Stimulated activated CD4-positive, alpha-beta T cell treated with anti-CD3 and anti-CD28 coated beads, Interleukin-4, amount 100 ng/mL, for 48 hours (primary cell): ENCODE measurements at regions not wholly inside any gene's neighbourhood (a gene's known extent, or its start where the extent isn't known, plus 50 kb on each side); places are given as distances from the start of the nearest gene placed in this dataset.
"Not testable (repeated sequence)": the region's sequence is repeated elsewhere in the genome, so short reads cannot be mapped to it uniquely, and the experiment has no call there.

Experiments used
- DNase-seq, 2 donors: peaks; one replicate each; pipeline ENCODE4 v3.0.0-alpha.2; 2020; ENCODE audit warnings: low read depth in 2 of 2

DNA sequence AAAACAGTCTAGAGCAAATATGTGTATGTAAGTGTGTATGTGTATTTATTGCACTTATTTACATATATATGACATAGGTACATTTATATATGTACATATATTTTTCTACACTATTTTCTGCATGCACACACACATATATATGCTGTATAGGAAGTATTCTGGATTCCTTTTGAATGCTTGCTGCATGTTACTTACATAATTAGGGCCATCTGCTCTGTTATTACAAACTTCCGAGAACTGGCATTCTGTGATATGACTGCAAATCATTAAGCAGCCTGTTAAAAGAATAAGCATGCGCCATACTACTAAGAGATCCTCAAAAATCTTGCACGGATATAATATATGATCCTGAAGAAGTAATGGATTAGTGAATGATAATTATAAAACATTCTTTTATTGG lies 1157.6 kb upstream of the TENM3 start:
- no peak for DNase-seq

DNA sequence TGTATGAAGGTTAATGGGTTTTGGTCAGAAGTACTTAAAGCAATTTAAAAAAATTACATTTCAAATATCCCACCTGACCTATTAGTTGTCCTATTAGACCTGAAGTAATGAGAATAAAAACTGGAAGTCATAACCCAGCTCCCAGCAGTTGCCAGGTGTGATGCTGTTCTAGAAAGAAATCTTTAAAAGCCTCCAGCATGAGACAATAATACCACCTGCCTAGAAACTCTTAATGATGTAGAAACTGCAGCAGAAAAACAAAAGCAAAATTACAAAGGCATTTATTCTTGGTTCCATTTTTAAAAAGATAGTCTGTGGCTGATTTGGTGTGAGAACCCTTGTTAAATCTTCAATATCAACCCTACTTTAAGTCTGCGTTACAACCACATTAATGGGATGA lies 1137.7 kb upstream of the TENM3 start:
- DNase-seq: no peak

DNA sequence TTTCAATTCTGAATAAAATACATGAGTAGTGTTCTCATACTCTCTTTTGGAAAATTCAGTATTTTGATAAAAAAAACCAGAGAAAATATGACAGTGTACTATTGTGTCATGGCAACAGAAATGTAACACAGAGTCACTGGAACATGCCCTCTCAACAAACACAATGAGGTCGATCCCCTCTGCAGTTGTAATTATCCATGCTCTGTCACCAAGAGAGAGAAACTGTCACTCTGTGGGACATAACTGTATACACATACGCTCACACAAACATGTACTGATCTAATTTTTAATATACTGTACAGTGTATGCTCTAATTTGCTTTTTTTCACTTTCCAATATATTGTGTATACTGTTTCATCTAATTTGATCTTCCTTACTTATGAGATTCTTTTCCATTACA lies 1136.8 kb upstream of the TENM3 start:
- no peak for DNase-seq

DNA sequence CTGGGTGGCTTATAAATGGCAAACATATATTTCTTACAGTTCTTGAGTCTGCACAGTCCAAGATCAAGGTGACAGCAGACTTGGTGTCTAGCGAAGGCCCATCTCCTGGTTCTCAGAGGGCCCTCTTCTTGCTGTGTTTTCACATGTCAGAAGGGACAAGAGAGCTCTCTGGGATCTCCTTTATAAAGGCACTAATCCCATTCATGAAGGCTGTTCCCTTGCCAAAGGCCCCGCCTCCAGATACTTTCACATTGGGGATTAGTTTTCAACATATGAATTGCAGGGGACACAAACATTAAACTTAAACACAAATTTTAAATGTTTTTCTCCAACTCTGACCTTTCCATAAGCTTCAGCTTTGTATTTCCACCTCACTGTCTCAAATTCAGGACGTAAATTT lies 1135.0 kb upstream of the TENM3 start:
- no peak for DNase-seq

DNA sequence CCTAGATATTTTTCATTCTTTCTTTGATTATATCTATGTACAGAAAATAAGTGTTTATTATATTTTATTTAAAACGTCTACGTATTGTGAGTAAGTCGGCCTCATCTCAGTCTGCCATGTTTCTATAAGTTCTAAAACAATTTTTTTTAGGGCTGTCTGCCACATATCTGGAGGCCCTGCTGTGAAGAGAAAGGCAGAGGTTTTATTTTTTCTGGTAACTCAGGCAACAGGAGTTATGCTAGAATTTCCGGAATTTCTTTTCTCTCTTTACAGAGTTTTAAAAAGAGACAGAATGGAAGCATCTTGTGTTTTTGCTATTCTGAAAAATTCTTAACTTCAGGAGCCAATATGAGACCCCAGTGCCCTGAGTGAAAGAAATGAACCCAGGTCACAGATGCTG lies 1124.0 kb upstream of the TENM3 start:
- no peak for DNase-seq

DNA sequence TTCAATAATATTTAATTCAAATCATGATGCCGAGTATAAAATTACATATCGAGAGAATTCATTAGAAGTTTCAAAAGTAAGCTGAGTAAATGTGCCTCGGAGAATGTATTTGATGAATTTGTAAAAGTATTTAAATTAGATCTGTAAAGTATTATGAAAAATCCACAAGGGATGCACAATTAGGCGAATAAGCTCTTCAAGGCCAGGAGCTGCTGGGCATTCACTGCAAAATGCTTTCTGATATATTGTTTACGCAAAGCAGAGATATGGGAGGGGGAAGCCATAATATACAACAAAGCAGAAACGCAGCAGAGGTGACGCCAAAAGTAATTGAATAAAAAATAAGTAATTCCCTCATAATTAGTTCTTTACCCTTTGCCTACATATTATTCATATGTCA lies 1121.5 kb upstream of the TENM3 start:
- DNase-seq: no peak

DNA sequence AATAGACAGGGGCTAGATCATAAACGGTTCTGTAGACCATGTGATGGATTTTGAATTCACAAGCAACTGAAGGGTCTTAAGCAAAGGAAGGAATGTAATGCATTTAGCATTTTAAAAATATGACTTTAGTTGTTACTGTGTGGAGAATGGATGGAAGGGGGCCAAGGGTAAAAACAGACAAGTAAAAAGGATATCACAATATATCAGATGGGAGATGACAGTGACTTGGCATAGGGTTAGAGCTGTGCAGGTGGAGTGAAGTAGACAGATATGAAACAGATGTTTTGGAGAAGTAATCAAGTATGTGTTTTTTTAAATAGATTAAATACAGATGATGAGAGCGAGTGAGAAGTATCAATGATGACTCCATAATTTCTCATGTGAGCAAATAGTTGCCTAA lies 1116.0 kb upstream of the TENM3 start:
- DNase-seq: no peak

DNA sequence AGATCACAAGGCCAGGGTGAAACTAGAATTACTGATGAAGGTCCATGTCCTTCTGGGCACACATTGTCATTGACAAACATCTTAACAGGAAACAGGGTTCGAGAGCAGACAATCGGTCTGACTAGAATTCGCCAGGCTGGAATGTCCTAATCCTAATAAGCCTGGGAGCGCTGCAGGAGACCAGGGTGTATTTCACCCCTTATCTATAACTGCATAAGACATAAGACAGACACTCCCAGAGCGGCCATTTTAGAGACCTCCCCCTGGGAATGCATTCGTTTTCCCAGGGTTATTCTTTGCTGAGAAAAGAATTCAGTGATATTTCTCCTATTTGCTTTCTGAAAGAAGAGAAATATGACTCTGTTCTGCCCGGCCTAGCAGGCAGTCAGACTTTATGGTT lies 1112.9 kb upstream of the TENM3 start:
- DNase-seq: not testable (repeated sequence)

DNA sequence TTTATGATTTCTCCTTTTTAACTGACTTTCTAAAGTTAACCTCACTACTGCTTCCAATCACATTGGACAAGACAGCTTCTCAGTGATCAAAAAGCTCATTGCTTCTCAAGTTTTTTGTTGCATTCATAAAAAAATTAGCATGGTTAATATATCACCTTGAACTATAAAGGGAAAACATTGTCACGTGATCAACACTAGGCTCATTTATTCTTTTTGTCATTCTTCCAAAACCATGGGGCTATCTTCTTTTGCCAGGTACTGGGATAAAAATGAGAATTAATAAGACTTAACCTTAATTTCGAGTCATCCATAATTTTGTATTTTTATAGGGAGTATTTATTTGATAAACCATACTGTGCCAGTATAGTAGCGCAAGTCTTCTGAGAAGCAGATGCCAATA lies 1105.9 kb upstream of the TENM3 start:
- no peak for DNase-seq

DNA sequence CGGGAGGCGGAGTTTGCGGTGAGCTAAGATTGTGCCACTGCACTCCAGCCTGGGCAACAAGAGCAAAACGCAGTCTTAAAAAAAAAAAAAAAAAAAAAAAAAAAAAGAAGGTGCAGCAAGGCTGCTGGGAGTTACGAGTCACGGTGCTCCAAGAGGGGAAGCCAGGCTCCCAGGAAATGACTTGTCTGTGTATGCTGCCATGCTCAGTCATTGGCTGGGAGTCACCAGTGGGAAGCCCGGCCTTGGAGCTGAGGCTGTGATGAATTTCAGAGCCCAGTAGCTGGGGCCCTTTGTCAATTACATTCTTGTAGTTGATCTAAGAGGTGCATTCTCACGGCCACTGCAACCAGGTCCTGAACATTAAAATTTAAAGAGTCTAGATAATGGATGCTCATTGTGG lies 1105.1 kb upstream of the TENM3 start:
- DNase-seq: no peak

DNA sequence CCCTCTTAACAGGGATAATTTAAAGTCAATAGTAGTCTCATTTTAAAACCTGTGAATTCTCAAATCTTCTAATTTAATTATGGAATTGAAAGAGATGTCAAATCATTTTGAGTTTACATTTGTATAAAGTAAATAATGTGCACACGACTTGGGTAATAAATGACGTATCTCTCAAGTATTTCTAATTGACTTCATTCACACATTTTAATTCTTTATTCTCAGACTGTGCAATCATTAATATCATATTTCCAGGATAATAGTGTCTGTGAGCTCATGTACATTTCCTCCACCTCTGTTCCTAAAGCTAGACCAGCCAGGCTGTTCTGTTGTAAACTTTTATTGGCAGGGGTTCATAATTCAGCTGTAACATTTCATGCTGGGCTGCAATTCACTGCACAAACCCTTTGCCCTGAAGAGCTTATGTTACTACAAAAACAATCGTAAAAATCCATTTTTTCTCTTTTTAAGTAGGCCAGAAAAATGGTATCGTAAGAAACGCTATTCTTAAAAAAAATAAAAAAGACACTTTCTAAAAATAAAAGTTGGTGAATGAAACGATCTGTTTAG lies 1103.1 kb upstream of the TENM3 start:
- no peak for DNase-seq

DNA sequence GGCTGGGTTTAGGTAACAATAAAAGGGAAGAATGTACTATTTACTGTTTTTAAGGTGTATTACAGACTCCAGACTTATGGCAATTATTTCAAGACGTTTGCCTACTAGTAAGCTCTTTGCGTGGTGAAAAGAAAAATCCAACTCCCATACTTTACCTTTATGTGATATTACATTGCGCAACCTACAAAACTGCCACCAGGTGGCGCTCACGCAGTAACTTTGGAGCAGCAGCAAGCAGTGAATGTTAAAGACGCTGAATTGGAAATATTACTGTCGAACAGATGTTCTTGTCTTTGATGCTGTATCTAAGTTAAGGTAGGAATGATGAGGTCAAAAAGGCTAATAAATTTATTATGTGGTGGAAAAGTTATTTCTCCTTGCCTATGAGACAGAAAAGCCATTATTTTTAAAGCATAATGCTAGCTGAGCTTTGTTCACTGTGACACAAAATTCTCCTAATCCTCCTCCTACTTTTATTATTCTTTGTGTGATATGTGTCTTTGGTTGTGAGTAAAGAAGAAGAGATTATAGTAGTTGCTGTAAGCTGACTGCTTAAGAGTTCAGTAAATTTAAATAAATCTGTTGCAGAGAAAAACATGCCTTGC lies 1099.8 kb upstream of the TENM3 start:
- DNase-seq: peak; percentile 48 to 56

DNA sequence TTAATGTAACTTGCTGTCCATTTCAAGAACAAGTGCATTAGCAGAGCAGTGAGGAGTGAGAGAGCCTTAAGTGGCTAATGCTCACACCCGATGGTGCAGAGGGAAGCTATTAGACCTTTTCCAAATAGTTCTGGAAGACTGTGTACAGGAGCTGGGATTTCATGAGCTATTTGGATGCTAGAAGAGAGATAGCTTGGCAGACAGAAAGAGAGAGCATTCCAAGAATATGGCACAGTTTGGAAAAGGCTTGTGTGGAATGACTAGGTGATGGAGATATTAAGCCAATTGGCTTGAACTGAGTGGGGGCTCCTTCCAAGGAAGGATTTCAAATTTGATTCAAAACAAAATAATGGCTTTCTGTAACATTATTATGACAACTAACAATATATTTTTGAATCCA lies 1097.2 kb upstream of the TENM3 start:
- DNase-seq: no peak

DNA sequence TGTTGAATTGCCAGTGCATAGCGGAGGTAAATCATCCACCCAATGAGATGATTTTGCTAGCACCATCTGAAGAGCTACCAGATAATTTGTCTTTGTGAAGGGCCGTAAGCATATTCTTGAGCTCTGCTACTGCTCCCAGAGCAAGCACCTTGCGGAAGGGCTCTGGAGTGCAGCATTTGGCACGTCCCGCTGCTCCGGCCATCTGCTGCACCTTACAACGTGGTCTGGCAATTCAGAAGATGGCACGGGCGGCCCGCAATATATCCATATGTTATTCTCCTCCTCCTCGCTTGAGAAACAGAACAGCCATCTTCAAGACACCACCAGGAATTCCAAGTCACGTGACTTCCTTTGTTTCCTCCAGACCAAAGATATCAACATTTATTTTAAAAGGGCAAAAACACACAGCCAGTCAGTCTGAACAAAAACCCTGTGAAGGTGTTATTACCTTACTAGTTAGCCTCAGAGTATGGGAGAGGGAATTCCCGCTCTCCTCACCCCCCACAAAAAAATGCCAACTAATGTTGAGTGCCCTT lies 1095.7 kb upstream of the TENM3 start:
- no peak for DNase-seq

DNA sequence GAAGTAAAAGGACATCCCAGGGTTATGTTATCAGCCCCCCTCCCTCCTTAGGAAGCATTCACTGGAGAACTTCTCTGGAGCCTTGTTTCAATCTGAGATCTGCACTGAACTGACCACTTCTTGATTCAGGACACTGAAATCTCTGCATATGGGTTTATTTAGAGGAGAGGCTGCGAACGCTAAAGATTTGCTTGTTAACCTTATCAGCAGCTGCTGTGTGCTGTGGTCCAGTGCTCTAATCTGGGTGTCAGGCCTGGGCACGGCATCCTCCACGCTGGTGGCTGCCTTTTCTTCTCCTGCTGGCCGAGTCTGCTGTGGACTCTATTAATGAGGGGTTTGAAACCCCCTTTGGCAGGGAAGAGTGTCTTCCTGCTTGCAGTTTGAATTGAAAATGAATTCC lies 1094.7 kb upstream of the TENM3 start:
- DNase-seq: no peak

DNA sequence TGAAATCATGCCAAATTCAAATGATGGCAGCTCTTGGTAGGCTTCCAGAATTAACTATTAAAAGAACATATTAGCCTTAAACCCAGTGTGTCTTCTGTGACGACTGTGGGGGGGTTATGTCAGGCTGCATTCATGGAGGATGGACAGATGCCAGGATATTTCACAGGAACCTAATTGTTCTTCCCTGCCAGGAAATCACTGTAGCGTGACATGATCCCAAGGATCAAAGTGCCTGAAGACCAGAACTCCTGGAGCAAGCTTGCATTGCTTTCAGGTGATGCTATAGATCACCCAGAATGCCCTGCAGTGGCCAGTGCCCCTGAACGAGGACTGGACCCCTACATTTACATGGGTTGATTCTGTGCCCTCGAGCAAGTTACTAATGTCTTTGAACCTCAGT lies 1093.0 kb upstream of the TENM3 start:
- DNase-seq: no peak

DNA sequence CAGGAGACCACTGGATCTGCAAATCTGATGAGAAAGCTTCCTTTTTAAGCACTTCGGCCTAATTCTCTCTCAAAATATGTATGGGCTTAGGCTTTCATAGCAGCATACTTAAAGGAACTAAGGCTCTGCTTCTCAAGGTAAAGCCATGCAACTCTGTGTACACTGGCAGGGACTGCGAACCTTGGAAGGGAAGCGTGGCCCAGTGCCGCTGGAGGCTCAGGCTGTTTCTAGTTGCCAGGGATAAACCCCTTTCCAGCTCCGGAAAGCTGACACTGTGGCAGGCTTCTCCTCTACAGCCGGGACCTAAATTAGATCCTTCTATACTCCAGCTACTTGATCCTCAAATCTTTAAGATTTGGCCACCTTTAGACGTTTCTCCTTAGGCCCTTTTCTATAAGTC lies 1091.3 kb upstream of the TENM3 start:
- no peak for DNase-seq

DNA sequence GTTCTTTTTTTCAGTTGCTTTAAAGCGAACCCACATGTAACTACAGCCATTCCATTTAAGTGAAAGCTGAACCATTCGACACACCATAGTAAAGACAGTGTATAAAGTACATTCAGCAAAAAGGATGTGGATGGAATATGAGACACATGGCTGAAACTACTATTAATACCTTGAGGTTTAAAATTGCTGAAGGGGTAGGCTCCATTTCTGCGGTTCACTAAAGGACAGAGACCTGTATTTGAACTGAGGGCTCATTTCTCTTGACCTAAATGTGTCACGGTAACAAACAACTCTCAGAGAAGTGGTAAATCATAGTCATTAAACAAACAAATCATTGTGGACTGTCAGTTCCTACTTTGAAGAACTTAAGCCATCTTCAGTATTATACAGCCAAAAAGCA lies 1085.6 kb upstream of the TENM3 start:
- no peak for DNase-seq

DNA sequence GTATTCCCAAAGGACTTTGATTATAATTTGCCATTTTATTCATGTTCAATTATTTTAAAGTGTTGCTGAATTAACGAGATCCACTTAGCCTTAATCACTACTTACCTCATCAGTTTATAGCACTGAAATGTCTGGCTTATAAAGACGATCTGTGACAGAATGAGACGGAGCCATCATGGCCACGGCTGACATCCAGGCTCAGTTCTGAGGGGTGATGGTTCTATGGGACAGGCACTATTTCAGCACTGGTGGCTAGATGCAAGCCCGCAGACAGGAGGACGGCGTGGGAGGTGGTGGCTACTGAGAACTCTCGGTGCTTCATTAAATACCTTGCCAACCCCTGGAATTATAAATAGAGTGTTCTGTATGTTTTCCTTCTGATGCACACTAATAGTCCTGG lies 1084.2 kb upstream of the TENM3 start:
- no peak for DNase-seq

DNA sequence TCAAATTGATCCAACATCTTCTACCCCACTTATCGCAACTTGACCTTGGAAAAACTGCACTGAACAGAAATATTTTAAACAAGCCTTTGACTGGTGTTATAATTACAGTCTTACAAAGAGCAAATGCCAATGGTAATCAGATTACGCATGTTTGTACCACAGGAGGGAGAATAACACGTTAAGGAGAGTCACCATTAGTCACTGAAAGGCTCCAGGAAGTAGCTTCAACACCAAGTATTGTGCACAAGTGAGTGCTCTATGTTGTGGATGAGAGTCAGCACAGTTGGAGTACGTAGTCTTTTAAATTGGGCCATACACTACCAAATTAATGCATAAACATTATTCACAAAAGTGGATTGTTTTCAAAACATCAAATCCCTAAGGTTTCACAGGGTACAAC lies 1081.5 kb upstream of the TENM3 start:
- DNase-seq: no peak

DNA sequence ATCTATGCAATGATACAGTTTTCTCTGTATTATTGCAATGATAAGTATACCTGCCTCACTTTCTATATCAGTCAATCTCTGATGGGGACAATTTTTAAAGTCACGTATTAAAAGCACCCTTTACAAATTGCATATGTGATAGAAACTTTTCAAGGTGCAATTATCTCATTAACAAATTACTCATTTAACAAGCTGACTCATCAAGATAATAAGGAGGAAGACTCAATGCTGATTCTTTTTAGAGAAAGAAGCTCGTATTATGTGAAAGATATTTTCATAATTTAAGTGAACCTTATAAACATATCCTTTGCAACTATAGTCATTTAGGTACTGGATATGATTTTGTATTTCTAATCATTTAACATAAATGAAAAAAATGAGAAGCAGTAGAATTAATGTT lies 1080.9 kb upstream of the TENM3 start:
- no peak for DNase-seq

DNA sequence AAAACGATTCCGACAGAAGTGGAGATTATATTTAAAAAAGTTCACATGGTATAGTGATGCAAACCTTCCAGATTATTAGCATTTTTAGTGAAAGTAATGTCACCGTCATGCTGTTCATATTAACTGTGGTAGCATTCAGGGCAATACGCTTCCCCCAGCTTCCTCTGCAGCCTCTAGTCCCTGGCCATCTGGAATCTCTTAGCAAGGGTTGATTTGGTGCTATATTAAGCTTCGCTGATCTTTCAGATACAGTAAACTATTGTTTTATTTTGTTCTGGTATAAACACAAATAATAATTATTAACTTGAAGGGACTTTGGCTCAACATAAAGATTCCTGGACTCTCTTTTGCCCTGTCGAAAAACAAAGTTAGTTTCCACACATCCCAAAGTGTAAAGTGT lies 1080.5 kb upstream of the TENM3 start:
- no peak for DNase-seq

DNA sequence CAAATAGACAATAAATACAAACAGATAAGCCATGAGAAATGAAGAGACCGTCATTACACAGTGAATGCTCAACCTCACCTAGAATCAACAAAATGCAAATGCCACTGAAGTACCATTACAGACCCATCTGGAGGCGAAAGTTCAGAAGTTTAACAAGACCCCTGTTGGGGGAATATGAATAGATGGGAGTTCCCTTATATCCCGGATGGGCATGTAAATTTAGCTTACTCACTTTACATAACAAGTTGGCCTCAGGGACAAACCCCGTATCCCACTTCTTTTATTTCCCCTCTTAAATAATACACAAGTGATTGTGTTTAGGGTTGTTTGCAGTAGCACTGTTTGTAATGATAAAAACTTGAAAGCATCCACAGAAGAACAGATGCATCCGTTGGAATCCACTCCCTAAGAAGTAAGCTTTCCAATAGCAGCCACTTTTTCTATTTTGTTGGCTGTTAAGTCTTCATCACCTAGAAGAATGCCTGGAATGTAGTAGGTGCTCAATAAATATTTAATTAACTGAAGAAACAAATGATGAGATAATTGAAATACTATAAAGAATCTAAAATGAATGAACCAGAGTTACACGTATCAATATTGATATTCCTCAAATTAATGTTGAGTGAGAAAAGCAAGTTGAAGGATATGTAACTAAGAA lies 1076.3 kb upstream of the TENM3 start:
- DNase-seq: no peak
